ENCODE measurements at regions not wholly inside any gene's neighbourhood (a gene's known extent, or its start where the extent isn't known, plus 50 kb on each side); places are given as distances from the start of the nearest gene placed in this dataset.

DNA sequence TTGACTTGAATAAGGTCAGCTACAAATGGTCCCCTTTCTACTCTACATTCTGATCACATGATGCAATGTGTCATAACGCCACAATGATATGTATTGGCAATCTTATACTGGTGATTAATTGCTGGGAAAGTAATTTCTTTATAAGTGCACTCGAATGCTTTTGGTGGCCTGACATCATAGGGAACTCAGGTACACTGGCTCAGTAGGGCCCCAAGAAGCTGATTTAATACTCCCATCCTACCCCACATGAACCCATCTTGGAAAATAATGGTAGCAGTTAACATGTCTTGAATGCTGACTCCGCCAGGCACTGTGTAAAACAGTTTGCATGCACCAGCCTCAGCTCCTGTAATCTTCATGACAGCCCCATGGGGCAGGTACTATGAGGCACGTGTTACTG, 186.9 kb downstream of the SNX10 start:
- no peak for DNase-seq (ENCODE audit: low spot score)
- TF ChIP-seq, protein P1, sequence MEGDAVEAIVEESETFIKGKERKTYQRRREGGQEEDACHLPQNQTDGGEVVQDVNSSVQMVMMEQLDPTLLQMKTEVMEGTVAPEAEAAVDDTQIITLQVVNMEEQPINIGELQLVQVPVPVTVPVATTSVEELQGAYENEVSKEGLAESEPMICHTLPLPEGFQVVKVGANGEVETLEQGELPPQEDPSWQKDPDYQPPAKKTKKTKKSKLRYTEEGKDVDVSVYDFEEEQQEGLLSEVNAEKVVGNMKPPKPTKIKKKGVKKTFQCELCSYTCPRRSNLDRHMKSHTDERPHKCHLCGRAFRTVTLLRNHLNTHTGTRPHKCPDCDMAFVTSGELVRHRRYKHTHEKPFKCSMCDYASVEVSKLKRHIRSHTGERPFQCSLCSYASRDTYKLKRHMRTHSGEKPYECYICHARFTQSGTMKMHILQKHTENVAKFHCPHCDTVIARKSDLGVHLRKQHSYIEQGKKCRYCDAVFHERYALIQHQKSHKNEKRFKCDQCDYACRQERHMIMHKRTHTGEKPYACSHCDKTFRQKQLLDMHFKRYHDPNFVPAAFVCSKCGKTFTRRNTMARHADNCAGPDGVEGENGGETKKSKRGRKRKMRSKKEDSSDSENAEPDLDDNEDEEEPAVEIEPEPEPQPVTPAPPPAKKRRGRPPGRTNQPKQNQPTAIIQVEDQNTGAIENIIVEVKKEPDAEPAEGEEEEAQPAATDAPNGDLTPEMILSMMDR (IDR thresholded peaks at IDR 0.05; ENCODE audit: extremely low read depth, missing control alignments) = no peak

DNA sequence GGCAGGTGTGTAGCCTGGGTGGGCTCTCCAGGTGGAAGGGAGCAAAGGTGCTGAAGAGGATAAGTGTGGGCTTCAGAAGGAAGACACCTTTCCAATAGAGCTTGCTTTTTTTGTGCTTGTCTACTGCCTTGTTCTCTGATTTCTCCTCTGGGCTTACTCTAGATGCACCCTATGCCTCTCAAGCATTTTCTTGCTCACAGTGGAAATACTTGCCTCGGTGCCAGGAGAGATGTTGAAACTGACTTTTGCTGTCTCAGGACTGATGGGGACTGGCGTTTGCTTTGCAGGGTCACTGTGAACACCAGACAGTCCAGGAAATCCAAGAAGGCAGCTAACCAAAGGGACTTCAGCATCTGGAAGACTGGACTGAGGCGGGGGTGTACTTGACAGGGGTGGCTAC, 187.9 kb downstream of the SNX10 start:
- TF ChIP-seq, protein P1 (IDR thresholded peaks at IDR 0.05; ENCODE audit: extremely low read depth, missing control alignments) = no peak
- no peak for DNase-seq (ENCODE audit: low spot score)

DNA sequence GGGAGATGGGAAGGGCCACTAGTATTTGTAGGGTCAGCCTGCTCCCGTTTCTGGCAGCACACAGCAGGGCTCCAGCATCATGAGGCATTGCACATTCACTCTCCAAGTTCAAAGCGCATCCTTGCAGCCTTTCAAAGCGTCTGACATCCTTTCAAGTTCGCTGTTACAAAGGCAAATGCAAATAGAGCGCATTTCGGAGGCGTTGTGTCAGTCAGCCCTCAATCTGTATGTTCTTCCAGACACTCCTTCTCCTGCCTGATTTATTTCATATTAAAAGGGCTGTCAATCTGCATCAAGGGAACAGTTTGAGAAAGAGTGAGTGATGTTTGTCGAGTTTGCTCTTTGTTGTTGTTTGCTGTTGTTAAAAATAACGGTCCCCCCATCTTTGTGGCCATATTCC, 188.5 kb downstream of the SNX10 start:
- no peak for DNase-seq (ENCODE audit: low spot score)
- TF ChIP-seq, protein P1 (IDR thresholded peaks at IDR 0.05; ENCODE audit: extremely low read depth, missing control alignments) = no peak

DNA sequence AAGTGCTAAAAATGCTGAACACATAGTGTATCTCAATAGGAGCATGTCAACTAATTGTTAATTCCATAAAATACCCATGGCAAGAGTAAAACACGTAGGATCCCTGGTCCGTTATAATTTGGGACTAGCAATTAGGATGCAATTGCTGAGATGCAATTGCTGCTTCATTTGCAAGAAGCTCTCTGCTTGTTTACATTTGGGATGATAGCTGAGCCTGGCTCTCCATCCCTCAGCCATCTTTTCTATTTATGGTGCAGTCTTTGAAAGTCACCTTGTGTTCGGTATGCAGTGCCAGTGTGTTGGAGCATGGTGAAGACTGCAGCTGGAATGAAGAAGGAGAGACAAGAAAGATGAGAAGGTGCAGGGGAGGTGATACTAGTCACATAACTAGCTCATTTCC, 191.3 kb downstream of the SNX10 start:
- TF ChIP-seq, protein P1 (IDR thresholded peaks at IDR 0.05; ENCODE audit: extremely low read depth, missing control alignments) = no peak
- no peak for DNase-seq (ENCODE audit: low spot score)

DNA sequence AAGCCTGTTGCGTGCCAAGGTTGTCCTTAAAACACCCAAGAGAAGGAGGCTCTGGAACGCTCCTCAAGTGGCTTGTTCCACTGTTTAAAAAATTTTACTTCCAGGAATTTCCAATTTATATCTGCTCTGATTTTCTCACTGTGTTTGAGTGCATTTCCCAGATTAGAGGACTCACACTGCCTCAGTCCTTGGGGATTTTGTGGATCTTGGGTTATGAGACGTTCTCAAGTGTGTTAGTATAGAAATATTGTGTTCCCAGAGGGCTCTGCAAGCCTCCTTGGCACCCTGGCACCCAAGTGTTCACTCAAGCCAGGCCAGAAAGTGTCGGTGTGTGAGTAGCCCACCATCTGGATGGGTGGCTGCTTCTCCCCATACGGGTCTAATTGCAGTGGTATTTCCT, 192.2 kb downstream of the SNX10 start:
- no peak for DNase-seq (ENCODE audit: low spot score)
- TF ChIP-seq, protein P1 (IDR thresholded peaks at IDR 0.05; ENCODE audit: extremely low read depth, missing control alignments) = no peak

DNA sequence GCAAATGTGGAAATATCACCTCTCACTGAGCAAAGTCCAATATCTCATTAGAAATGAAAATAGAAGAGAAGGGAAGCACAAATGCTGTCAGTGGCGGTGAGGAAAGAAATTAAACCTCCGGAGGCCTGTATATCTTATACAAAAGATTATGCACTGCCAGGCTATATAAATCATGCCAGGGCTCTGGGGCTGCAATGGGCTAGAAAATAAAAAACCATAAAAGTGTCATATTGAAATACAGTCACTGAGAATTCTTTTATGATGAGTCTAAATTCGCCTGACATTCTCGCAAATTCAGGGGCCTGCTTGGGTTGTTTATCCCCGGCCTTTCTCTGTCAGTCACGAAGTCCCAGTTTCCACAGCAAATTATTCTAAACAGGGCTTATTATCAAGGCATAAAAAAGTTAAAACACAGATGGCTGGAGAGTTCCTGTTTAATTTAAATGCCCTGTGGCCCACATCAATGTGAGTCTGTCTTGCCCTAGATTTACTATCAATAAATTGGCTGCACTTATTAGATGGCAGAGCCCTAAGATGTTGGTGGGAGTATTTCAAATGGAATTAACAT, 193.8 kb downstream of the SNX10 start:
- DNase-seq (ENCODE audit: low spot score) = no peak
- TF ChIP-seq, protein P1 (IDR thresholded peaks at IDR 0.05; ENCODE audit: extremely low read depth, missing control alignments) = no peak

DNA sequence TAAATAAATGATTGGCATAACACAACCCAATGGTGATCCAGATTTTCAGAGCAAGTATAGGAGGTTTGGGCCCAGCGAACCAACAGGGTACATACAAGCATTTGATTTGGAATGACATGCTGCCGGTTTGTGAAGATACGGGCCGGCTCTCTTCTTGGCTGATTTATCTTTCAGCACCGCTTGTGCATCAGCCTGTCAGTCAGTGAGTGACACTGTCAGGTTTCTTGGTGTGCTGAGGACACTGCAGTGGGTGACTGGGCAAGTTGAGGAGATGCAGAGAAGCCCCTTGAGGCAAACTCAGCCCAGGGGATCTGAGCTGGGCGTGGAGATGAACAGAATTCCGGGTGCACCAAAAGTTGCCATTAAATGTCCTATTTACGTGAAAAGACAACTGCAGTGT, 194.5 kb downstream of the SNX10 start:
- TF ChIP-seq, protein P1 (IDR thresholded peaks at IDR 0.05; ENCODE audit: extremely low read depth, missing control alignments) = no peak
- DNase-seq (ENCODE audit: low spot score) = no peak
